ENCODE measurements at regions not wholly inside any gene's neighbourhood (a gene's known extent, or its start where the extent isn't known, plus 50 kb on each side); places are given as distances from the start of the nearest gene placed in this dataset.

DNA sequence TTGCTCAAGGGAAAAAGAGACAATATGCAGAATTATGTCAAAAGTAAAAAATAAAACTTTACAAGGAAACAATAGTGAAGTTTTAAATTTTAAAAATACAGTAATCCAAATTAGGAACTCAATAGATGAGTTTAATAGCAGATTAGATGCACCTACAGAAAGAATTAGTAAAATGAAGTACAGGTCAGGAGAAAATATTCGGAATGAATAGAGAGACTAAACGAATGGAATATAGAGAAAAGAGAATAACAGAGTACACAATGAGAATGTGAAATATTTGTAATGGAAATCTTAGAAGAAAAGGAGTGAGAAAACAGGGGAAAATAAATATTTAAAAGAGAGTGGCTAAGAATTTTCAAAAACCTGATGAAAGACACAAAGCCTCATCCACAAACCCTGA is 275.7 kb upstream of the MMADHC start:
- H3K4me1 ChIP-seq, result no peaks in the 10 kb centered on the region
- no peaks in the 10 kb centered on the region for H3K27me3 ChIP-seq
- intact Hi-C loops (cut with DNase I; ENCODE audit: low total_unique reads), result no loop called here
- TF ChIP-seq POLR2A (IDR thresholded peaks at IDR 0.05), result no peak
- TF ChIP-seq, protein P1, sequence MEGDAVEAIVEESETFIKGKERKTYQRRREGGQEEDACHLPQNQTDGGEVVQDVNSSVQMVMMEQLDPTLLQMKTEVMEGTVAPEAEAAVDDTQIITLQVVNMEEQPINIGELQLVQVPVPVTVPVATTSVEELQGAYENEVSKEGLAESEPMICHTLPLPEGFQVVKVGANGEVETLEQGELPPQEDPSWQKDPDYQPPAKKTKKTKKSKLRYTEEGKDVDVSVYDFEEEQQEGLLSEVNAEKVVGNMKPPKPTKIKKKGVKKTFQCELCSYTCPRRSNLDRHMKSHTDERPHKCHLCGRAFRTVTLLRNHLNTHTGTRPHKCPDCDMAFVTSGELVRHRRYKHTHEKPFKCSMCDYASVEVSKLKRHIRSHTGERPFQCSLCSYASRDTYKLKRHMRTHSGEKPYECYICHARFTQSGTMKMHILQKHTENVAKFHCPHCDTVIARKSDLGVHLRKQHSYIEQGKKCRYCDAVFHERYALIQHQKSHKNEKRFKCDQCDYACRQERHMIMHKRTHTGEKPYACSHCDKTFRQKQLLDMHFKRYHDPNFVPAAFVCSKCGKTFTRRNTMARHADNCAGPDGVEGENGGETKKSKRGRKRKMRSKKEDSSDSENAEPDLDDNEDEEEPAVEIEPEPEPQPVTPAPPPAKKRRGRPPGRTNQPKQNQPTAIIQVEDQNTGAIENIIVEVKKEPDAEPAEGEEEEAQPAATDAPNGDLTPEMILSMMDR (IDR thresholded peaks at IDR 0.05), result no peak
- H3K36me3 ChIP-seq (ENCODE audit: low read depth, missing control alignments), result no peaks in the 10 kb centered on the region
- DNase-seq, result no peak
- H3K4me3 ChIP-seq, result no peak overlapping the region
- H3K27ac ChIP-seq, result no peak overlapping the region
- 92 to 93% methylated on average over 2 of the region's 2 CpGs for WGBS, 2 donors
- no peaks in the 10 kb centered on the region for H3K9me3 ChIP-seq

DNA sequence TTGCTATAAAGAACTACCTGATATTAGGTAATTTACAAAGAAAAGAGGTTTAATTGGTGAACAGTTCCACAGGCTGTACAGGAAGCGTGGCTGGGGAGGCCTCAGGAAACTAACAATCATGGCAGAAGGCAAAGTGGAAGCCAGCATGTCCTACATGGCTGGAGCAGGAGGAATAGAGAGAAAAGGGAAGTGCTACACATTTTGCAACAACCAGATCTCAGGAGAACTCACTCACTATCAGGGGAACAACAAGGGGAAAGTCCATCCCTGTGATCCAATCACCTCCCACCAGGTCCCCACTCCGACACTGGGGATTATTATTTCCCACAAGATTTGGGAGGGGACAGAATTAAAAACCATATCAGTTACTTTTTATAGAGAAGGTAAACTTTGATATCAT is 273.5 kb upstream of the MMADHC start:
- no peaks in the 10 kb centered on the region for H3K27me3 ChIP-seq
- H3K4me1 ChIP-seq, result no peaks in the 10 kb centered on the region
- TF ChIP-seq, protein P1 (IDR thresholded peaks at IDR 0.05), result no peak
- TF ChIP-seq POLR2A (IDR thresholded peaks at IDR 0.05), result no peak
- H3K27ac ChIP-seq, result no peak overlapping the region
- 91 to 94% methylated on average over 2 of the region's 2 CpGs for WGBS, 2 donors
- intact Hi-C loops (cut with DNase I; ENCODE audit: low total_unique reads), result no loop called here
- no peaks in the 10 kb centered on the region for H3K36me3 ChIP-seq (ENCODE audit: low read depth, missing control alignments)
- DNase-seq, result no peak
- H3K4me3 ChIP-seq, result no peak overlapping the region
- no peaks in the 10 kb centered on the region for H3K9me3 ChIP-seq

DNA sequence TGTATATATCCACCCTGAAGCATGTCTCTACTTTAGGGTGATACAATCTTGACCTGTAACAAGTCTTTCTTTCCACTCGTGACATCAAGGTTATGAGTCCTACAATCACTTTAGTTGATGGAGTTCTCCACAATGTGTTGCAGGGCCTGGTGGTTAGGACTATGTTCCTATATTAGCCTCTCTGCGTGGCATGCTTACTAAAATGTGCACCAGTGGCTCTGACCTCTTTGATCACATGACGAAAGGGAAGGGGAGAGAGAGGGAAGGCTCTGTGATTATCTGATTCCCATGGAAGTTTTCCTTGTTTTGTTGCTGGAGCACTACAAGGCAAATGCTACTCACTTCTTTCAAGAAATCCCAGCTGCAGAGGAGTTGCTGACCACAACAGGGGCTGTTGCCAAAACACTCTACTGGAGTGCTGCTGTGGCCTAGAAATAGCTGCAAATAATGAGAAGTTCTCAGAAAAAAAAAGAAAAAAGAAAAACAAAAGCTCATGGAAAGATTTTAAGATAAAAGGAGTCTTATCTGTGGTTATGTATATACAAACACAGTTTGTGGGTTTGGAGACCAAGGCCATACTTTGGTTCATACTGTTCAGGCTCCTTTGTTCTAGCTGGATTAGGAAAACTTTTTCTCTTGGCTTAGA is 272.8 kb upstream of the MMADHC start:
- no peaks in the 10 kb centered on the region for H3K36me3 ChIP-seq (ENCODE audit: low read depth, missing control alignments)
- H3K27me3 ChIP-seq, result no peaks in the 10 kb centered on the region
- 55 to 59% methylated on average over 3 of the region's 3 CpGs for WGBS, 2 donors
- H3K9me3 ChIP-seq, result no peaks in the 10 kb centered on the region
- H3K4me3 ChIP-seq, result no peak overlapping the region
- no peaks in the 10 kb centered on the region for H3K4me1 ChIP-seq
- intact Hi-C loops (cut with DNase I; ENCODE audit: low total_unique reads), result no loop called here
- TF ChIP-seq, protein P1 (IDR thresholded peaks at IDR 0.05), result no peak
- TF ChIP-seq POLR2A (IDR thresholded peaks at IDR 0.05), result no peak
- no peak overlapping the region for H3K27ac ChIP-seq
- DNase-seq, result peak; percentile 21

DNA sequence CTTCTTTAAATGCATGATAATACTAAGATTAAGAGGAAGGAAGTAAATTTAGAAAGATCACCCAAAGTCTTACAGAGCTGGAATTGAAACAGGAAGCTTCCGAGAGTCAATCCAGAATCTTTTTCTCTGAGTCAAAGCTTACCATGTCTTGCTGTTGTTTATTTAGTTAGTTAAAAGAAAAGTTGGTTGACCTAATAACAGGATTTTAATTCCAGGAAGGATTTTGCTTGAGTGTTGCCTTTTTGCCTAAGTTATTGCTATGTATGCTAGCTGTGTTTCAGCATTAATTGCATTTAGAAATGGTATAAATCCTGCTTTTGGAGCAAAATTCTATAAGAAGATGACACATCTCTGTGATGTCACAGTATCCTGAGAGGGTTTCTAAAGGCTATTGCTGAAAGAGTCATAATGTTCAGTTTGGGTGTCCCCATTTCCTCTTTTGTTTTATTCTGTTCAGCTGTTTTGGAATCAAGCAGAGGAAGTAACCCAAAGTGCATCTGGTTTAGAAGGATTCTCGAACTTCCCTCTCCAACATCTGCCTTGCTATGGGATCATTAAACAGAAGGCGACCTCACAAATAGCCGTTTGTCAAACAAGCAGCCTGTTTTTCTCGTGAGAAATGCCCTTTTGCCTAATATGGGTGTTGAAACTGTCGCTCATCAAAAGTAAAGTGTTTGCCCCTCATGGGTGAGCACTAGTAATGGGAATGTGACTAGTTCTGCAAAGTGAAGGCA is 271.5 kb upstream of the MMADHC start:
- intact Hi-C loops (cut with DNase I; ENCODE audit: low total_unique reads), result no loop called here
- H3K4me3 ChIP-seq, result no peak overlapping the region
- H3K4me1 ChIP-seq, result no peaks in the 10 kb centered on the region
- TF ChIP-seq, protein P1 (IDR thresholded peaks at IDR 0.05), result no peak
- no peak for TF ChIP-seq POLR2A (IDR thresholded peaks at IDR 0.05)
- no peak overlapping the region for H3K27ac ChIP-seq
- 50 to 56% methylated on average over 6 of the region's 6 CpGs for WGBS, 2 donors
- no peaks in the 10 kb centered on the region for H3K27me3 ChIP-seq
- DNase-seq, result no peak
- no peaks in the 10 kb centered on the region for H3K36me3 ChIP-seq (ENCODE audit: low read depth, missing control alignments)
- no peaks in the 10 kb centered on the region for H3K9me3 ChIP-seq

DNA sequence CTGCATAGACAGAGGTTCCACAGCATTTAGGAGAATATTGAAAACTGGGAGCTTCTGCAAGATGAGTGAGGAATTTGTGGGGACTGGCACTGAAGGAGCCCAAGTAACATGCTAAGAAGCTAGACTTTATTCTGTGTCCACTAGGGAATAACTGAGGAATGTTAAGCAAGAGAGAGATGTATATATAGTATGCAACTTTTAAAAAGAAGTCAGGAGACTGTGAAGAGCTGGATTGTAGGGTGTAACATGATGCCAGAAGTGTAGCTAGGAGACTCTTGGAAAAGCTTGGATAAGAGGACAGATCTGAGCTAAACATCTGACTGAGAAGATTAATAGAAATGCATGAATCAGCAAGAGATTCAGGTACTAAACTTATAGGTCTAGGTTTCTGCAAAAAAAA is 270.6 kb upstream of the MMADHC start:
- intact Hi-C loops (cut with DNase I; ENCODE audit: low total_unique reads), result no loop called here
- H3K27me3 ChIP-seq, result no peaks in the 10 kb centered on the region
- H3K27ac ChIP-seq, result no peak overlapping the region
- no peak overlapping the region for H3K4me3 ChIP-seq
- no peaks in the 10 kb centered on the region for H3K4me1 ChIP-seq
- no peak for TF ChIP-seq POLR2A (IDR thresholded peaks at IDR 0.05)
- TF ChIP-seq, protein P1 (IDR thresholded peaks at IDR 0.05), result no peak
- no peak for DNase-seq
- H3K36me3 ChIP-seq (ENCODE audit: low read depth, missing control alignments), result no peaks in the 10 kb centered on the region
- H3K9me3 ChIP-seq, result no peaks in the 10 kb centered on the region
